H1 (cell line): ENCODE measurements at regions not wholly inside any gene's neighbourhood (a gene's known extent, or its start where the extent isn't known, plus 50 kb on each side); places are given as distances from the start of the nearest gene placed in this dataset.

Source experiments
- CTCF ChIA-PET: fragments of 300-600 bp; sonication (Branson Sonifier 250); formaldehyde crosslinking; loops from one replicate; lab custom pipeline; 2021; ENCODE audit not compliant: partially characterized antibody; lab: Charles Lee
- POLR2A ChIA-PET: fragments of 300-600 bp; sonication (Branson Sonifier 250); formaldehyde crosslinking; loops from one replicate; lab custom pipeline; 2021; ENCODE audit warnings: inconsistent platforms; ENCODE audit not compliant: partially characterized antibody; lab: Charles Lee
- DNase-seq, 2 experiments: peaks; one replicate each; pipeline versions ENCODE4 v3.0.0 to v3.0.0-alpha.2; 2010 to 2022; ENCODE audit warnings: low spot score in 2 of 2, low read depth in 1 of 2, mixed read lengths in 1 of 2
- FAIRE-seq: peaks from 2 replicates; lab custom pipeline; 2011; peaks lifted over from hg19 to GRCh38; lab: Jason Lieb, UNC
- H2AFZ ChIP-seq: 2 replicates; pipeline ENCODE4 v1.8.1; 2012; ENCODE audit warnings: low read length, inconsistent platforms
- H2AK5ac ChIP-seq: 2 replicates; pipeline ENCODE4 v1.6.1; 2013; ENCODE audit warnings: low read depth, low read length
- H2BK120ac ChIP-seq: replicated peaks from 2 replicates; pipeline ENCODE3; 2013; ENCODE audit warnings: low read depth, low read length, inconsistent platforms
- H2BK12ac ChIP-seq: 2 replicates; pipeline ENCODE4 v1.6.1; 2013; ENCODE audit warnings: low read depth, low read length
- H2BK15ac ChIP-seq: 2 replicates; pipeline ENCODE4 v1.6.1; 2013; ENCODE audit warnings: low read length
- H2BK20ac ChIP-seq: 2 replicates; pipeline ENCODE4 v1.6.1; 2013; ENCODE audit warnings: low read length
- H2BK5ac ChIP-seq: 2 replicates; pipeline ENCODE4 v1.6.1; 2013; ENCODE audit warnings: low read depth, low read length
- H3K14ac ChIP-seq: 2 replicates; pipeline ENCODE4 v1.6.1; 2013; ENCODE audit warnings: inconsistent platforms; ENCODE audit not compliant: insufficient read length
- H3K18ac ChIP-seq: 2 replicates; pipeline ENCODE4 v1.6.1; 2013; ENCODE audit warnings: low read length; ENCODE audit errors: extremely low read depth
- H3K23ac ChIP-seq: 2 replicates; pipeline ENCODE4 v1.6.1; 2013; ENCODE audit warnings: inconsistent platforms; ENCODE audit not compliant: insufficient read length
- H3K23me2 ChIP-seq: 2 replicates; pipeline ENCODE4 v1.6.1; 2013; ENCODE audit warnings: low read depth, low read length
- H3K27ac ChIP-seq: 2 replicates; pipeline ENCODE4 v1.6.1; 2011; ENCODE audit warnings: low read depth, low read length, inconsistent platforms
- H3K27me3 ChIP-seq, 4 experiments: replicated peaks in 1 of 4; 1 replicate in 1 of 4; 2 replicates in 3 of 4; pipeline versions ENCODE4 v1.6.1 to v1.8.1; 2011 to 2013; ENCODE audit warnings: low read length in 3 of 4, mild to moderate bottlenecking in 3 of 4, inconsistent platforms in 2 of 4, mixed read lengths in 2 of 4, moderate library complexity in 1 of 4; ENCODE audit not compliant: control insufficient read depth in 3 of 4, insufficient read depth in 3 of 4; ENCODE audit errors: extremely low read depth in 1 of 4
- H3K36me3 ChIP-seq, 4 experiments: 2 replicates each; pipeline versions ENCODE4 v1.6.1 to v1.8.1; 2011 to 2013; ENCODE audit warnings: mild to moderate bottlenecking in 4 of 4, low read length in 3 of 4, moderate library complexity in 2 of 4, control low read depth in 1 of 4, inconsistent platforms in 1 of 4; ENCODE audit not compliant: insufficient read depth in 4 of 4, control insufficient read depth in 2 of 4
- H3K4ac ChIP-seq: replicated peaks from 2 replicates; pipeline ENCODE3; 2013; ENCODE audit warnings: low read length, low read depth, mixed read lengths, inconsistent platforms; ENCODE audit not compliant: insufficient read length
- H3K4me1 ChIP-seq, 4 experiments: replicated peaks in 1 of 4; 1 replicate in 1 of 4; 2 replicates in 3 of 4; pipeline versions ENCODE4 v1.6.1 to v1.8.1; 2011 to 2013; ENCODE audit warnings: low read length in 3 of 4, inconsistent platforms in 2 of 4, mixed read lengths in 1 of 4; ENCODE audit not compliant: insufficient read depth in 4 of 4, control insufficient read depth in 3 of 4
- H3K4me2 ChIP-seq, 2 experiments: 2 replicates each; pipeline versions ENCODE4 v1.6.1 to v1.8.1; 2011 to 2013; ENCODE audit warnings: low read depth in 2 of 2, low read length in 2 of 2, control low read depth in 1 of 2, inconsistent platforms in 1 of 2, mild to moderate bottlenecking in 1 of 2; ENCODE audit not compliant: insufficient read depth in 1 of 2
- H3K4me3 ChIP-seq, 4 experiments: fragments of 200-600, 300-600 bp in 1 of 4; sonication (generic), shearing (Covaris generic), sonication (Bioruptor Twin) in 1 of 4; 2 replicates each; pipeline versions ENCODE4 v1.5.1 to v1.8.1; 2011 to 2016; ENCODE audit warnings: low read length in 4 of 4, low read depth in 3 of 4, control low read depth in 2 of 4, inconsistent platforms in 2 of 4, mild to moderate bottlenecking in 2 of 4, mixed read lengths in 1 of 4, moderate library complexity in 1 of 4; ENCODE audit not compliant: insufficient read depth in 2 of 4; ENCODE audit errors: extremely low read depth in 1 of 4
- H3K56ac ChIP-seq: replicated peaks from 2 replicates; pipeline ENCODE3; 2013; ENCODE audit warnings: low read depth, mild to moderate bottlenecking, mixed read lengths, low read length, inconsistent platforms; ENCODE audit not compliant: insufficient read length
- H3K79me1 ChIP-seq: 2 replicates; pipeline ENCODE4 v1.6.1; 2013; ENCODE audit warnings: low read depth, low read length, control low read depth
- H3K79me2 ChIP-seq, 2 experiments: 2 replicates each; pipeline versions ENCODE4 v1.6.1 to v1.8.1; 2012 to 2013; ENCODE audit warnings: low read length in 2 of 2, mild to moderate bottlenecking in 2 of 2, inconsistent platforms in 1 of 2; ENCODE audit not compliant: insufficient read depth in 2 of 2, control insufficient read depth in 1 of 2
- H3K9ac ChIP-seq, 4 experiments: replicated peaks in 1 of 4; 1 replicate in 1 of 4; 2 replicates in 3 of 4; pipeline versions ENCODE4 v1.6.1 to v1.8.1; 2011 to 2013; ENCODE audit warnings: low read depth in 3 of 4, low read length in 3 of 4, control low read depth in 2 of 4, mild to moderate bottlenecking in 2 of 4, moderate library complexity in 2 of 4, inconsistent platforms in 1 of 4; ENCODE audit errors: extremely low read depth in 1 of 4
- H3K9me3 ChIP-seq, 2 experiments: 2 replicates each; pipeline versions ENCODE4 v1.6.1 to v1.8.1; 2012 to 2013; ENCODE audit warnings: mild to moderate bottlenecking in 2 of 2, moderate library complexity in 2 of 2, control low read depth in 1 of 2, inconsistent platforms in 1 of 2, low read depth in 1 of 2, low read length in 1 of 2, mixed read lengths in 1 of 2; ENCODE audit not compliant: insufficient read depth in 2 of 2
- H4K20me1 ChIP-seq, 2 experiments: replicated peaks in 1 of 2; 2 replicates each; pipeline versions ENCODE3 to v1.8.1; 2011 to 2013; ENCODE audit warnings: inconsistent platforms in 2 of 2, low read length in 2 of 2, mild to moderate bottlenecking in 1 of 2; ENCODE audit not compliant: insufficient read depth in 2 of 2, control insufficient read depth in 1 of 2
- H4K5ac ChIP-seq: 2 replicates; pipeline ENCODE4 v1.6.1; 2013; ENCODE audit warnings: low read length, low read depth, mixed read lengths, inconsistent platforms; ENCODE audit not compliant: insufficient read length
- H4K8ac ChIP-seq: 2 replicates; pipeline ENCODE4 v1.8.0; 2013; ENCODE audit warnings: mild to moderate bottlenecking, moderate library complexity, low read length, inconsistent platforms; ENCODE audit not compliant: insufficient read depth; ENCODE audit errors: extremely low read depth
- H4K91ac ChIP-seq: replicated peaks from 2 replicates; pipeline ENCODE3; 2013; ENCODE audit warnings: low read length, mixed read lengths, inconsistent platforms; ENCODE audit not compliant: insufficient read length
- CEBPB ChIP-seq: IDR thresholded peaks from 2 replicates; pipeline ENCODE4 v1.6.1; 2012; ENCODE audit warnings: low read depth, low read length
- FOSL1 ChIP-seq: IDR thresholded peaks from 2 replicates; pipeline ENCODE4 v1.6.1; 2011; ENCODE audit warnings: mild to moderate bottlenecking, low read depth, low read length, moderate library complexity; ENCODE audit not compliant: insufficient read depth
- GABPA ChIP-seq: IDR thresholded peaks from 2 replicates; pipeline ENCODE4 v1.6.1; 2011; ENCODE audit warnings: mild to moderate bottlenecking, low read length, moderate library complexity, borderline replicate concordance; ENCODE audit not compliant: insufficient read depth
- GTF2F1 ChIP-seq: IDR thresholded peaks from 2 replicates; pipeline ENCODE4 v1.6.1; 2012; ENCODE audit warnings: low read depth, low read length, improper control_type of control experiment, borderline replicate concordance
- PHF8 ChIP-seq: fragments of 200-600 bp; sonication (generic); conservative IDR thresholded peaks from 2 replicates; pipeline ENCODE4 v1.7.1; 2012; ENCODE audit warnings: low read depth, mild to moderate bottlenecking, inconsistent platforms, low read length, moderate library complexity
- RFX5 ChIP-seq: IDR thresholded peaks from 2 replicates; pipeline ENCODE4 v1.6.1; 2011; ENCODE audit warnings: low read depth, low read length, improper control_type of control experiment, borderline replicate concordance
- SP2 ChIP-seq: IDR thresholded peaks from 2 replicates; pipeline ENCODE4 v1.6.1; 2012; ENCODE audit warnings: mild to moderate bottlenecking, low read length, inconsistent platforms
- USF2 ChIP-seq: IDR thresholded peaks from 2 replicates; pipeline ENCODE4 v1.6.1; 2011; ENCODE audit warnings: low read length, improper control_type of control experiment
- YY1 ChIP-seq: IDR thresholded peaks from 2 replicates; pipeline ENCODE4 v1.6.1; 2011; ENCODE audit warnings: low read depth, mild to moderate bottlenecking, low read length
- ZNF274 ChIP-seq: IDR thresholded peaks from 2 replicates; pipeline ENCODE4 v1.7.0; 2012; ENCODE audit warnings: low read length, borderline replicate concordance; ENCODE audit errors: extremely low read depth
- WGBS, 2 experiments: shearing (Covaris generic) in 1 of 2; methylation state at CpG; one replicate each; pipeline versions ENCODE4 v1.1.6 to v1.1.7; 2013 to 2015; ENCODE audit warnings: low lambda C conversion rate in 2 of 2, mixed read lengths in 2 of 2, inconsistent platforms in 1 of 2, low coverage in 1 of 2, missing lambda C conversion rate in 1 of 2; ENCODE audit not compliant: insufficient replicate concordance in 2 of 2, insufficient coverage in 1 of 2, insufficient read length in 1 of 2; ENCODE audit errors: extremely low coverage in 1 of 2, missing lambda C conversion rate in 1 of 2; 5-methylcytosine and 5-hydroxymethylcytosine counted together

- no peak overlapping the region for H2BK12ac ChIP-seq
- no peaks in the 10 kb centered on the region for H3K27me3 ChIP-seq
- no peaks in the 10 kb centered on the region for H3K9me3 ChIP-seq
- no peaks in the 10 kb centered on the region for H4K20me1 ChIP-seq
- no peak overlapping the region for H2AFZ ChIP-seq
- no peak overlapping the region for H2BK20ac ChIP-seq
- no peaks in the 10 kb centered on the region for H3K79me1 ChIP-seq
- ChIA-PET CTCF (interaction anchor here (1.4 kb wide), 1 partner anchor 11 kb away, joined by 4 read pairs; no protein-coding TSS in a partner anchor), POLR2A (no interaction called here)
- FAIRE-seq (no peak), DNase-seq (no peak)
- no peak for TF ChIP-seq PHF8
- TF ChIP-seq YY1, result no peak
- no peak for TF ChIP-seq SP2
- TF ChIP-seq RFX5, result no peak
- TF ChIP-seq USF2, result no peak
- TF ChIP-seq FOSL1, result no peak
- no peak for TF ChIP-seq ZNF274
- no peak for TF ChIP-seq GABPA
- no peak for TF ChIP-seq GTF2F1
- TF ChIP-seq CEBPB, result no peak
- 94% methylated on average over 3 of the region's 3 CpGs; no CpG with 5 or more reads in 1 of the 2 experiments for WGBS, 2 experiments
- H3K27ac ChIP-seq, result no peak overlapping the region
- no peak overlapping the region for H2BK120ac ChIP-seq
- H2BK5ac ChIP-seq, result no peak overlapping the region
- no peak overlapping the region for H3K4me2 ChIP-seq
- no peak overlapping the region for H3K9ac ChIP-seq
- H2AK5ac ChIP-seq, result no peak overlapping the region
- no peak overlapping the region for H4K8ac ChIP-seq
- H3K23me2 ChIP-seq, result no peaks in the 10 kb centered on the region
- H4K5ac ChIP-seq, result no peak overlapping the region
- no peak overlapping the region for H3K4ac ChIP-seq
- H4K91ac ChIP-seq, result no peak overlapping the region
- no peak overlapping the region for H3K18ac ChIP-seq
- H3K23ac ChIP-seq, result no peak overlapping the region
- peaks cover 2 to 10% (median 7%) of the 10 kb centered on the region in 4 experiments; a peak in 5 of 7 replicates for H3K4me1 ChIP-seq
- no peaks in the 10 kb centered on the region for H3K36me3 ChIP-seq
- no peak overlapping the region for H2BK15ac ChIP-seq
- H3K4me3 ChIP-seq, result no peak overlapping the region
- no peaks in the 10 kb centered on the region for H3K79me2 ChIP-seq
- no peak overlapping the region for H3K56ac ChIP-seq
- H3K14ac ChIP-seq, result no peak overlapping the region
Observed at GRCh38 chr6:16944596-16944995, 157.3 kb upstream of the STMND1 start.
